DND-41 (cell line): ENCODE measurements at regions not wholly inside any gene's neighbourhood (a gene's known extent, or its start where the extent isn't known, plus 50 kb on each side); places are given as distances from the start of the nearest gene placed in this dataset.

ENCODE experiments used
- ATAC-seq: fragments of 200-7000 bp; cut with Tn5 transposase; 3 replicates; pipeline ENCODE4 v1.9.1; 2021; ENCODE audit warnings: low read depth; ENCODE audit not compliant: insufficient read depth
- DNase-seq: peaks from one replicate; pipeline ENCODE4 v3.0.0-alpha.2; 2020
- H2AFZ ChIP-seq: 2 replicates; pipeline ENCODE4 v1.6.0; 2012; ENCODE audit warnings: low read depth, low read length
- H3K27ac ChIP-seq: 2 replicates; pipeline ENCODE4 v1.5.1; 2012; ENCODE audit warnings: low read length, inconsistent platforms
- H3K27me3 ChIP-seq: fragments of 200-600 bp; sonication (generic); 2 replicates; pipeline ENCODE4 v1.6.0; 2012; ENCODE audit warnings: low read length, mild to moderate bottlenecking, inconsistent platforms; ENCODE audit not compliant: insufficient read depth, poor library complexity
- H3K36me3 ChIP-seq: 2 replicates; pipeline ENCODE4 v1.5.1; 2012; ENCODE audit warnings: low read length, inconsistent platforms; ENCODE audit not compliant: insufficient read depth
- H3K4me1 ChIP-seq: 2 replicates; pipeline ENCODE4 v1.5.1; 2012; ENCODE audit warnings: mild to moderate bottlenecking, low read length; ENCODE audit not compliant: insufficient read depth
- H3K4me2 ChIP-seq: 2 replicates; pipeline ENCODE4 v1.6.0; 2012; ENCODE audit warnings: mild to moderate bottlenecking, moderate library complexity, low read length, inconsistent platforms; ENCODE audit not compliant: insufficient read depth
- H3K4me3 ChIP-seq, 2 experiments: fragments of 200-600 bp in 1 of 2; shearing (Covaris generic) in 1 of 2; 2 replicates each; pipeline ENCODE4 v1.5.1; 2012 to 2016; ENCODE audit warnings: inconsistent platforms in 2 of 2, low read length in 2 of 2, mild to moderate bottlenecking in 2 of 2, low read depth in 1 of 2, moderate library complexity in 1 of 2
- H3K79me2 ChIP-seq: 2 replicates; pipeline ENCODE4 v1.6.0; 2012; ENCODE audit warnings: low read length, inconsistent platforms; ENCODE audit not compliant: insufficient read depth
- H3K9ac ChIP-seq: 2 replicates; pipeline ENCODE4 v1.6.0; 2012; ENCODE audit warnings: low read depth, mild to moderate bottlenecking, inconsistent platforms, low read length, moderate library complexity
- H3K9me3 ChIP-seq: 2 replicates; pipeline ENCODE4 v1.5.1; 2012; ENCODE audit warnings: low read length, moderate library complexity, mild to moderate bottlenecking, inconsistent platforms; ENCODE audit not compliant: insufficient read depth, severe bottlenecking
- H4K20me1 ChIP-seq: 2 replicates; pipeline ENCODE4 v1.6.0; 2012; ENCODE audit warnings: low read length; ENCODE audit not compliant: insufficient read depth
- CTCF ChIP-seq: IDR thresholded peaks from 2 replicates; pipeline ENCODE4 v1.5.1; 2012; ENCODE audit warnings: borderline replicate concordance, low read length, moderate library complexity, mild to moderate bottlenecking; ENCODE audit not compliant: poor library complexity, severe bottlenecking; ENCODE audit errors: extremely low read depth
- EZH2 ChIP-seq: IDR thresholded peaks from 3 replicates; pipeline ENCODE4 v1.6.1; 2012; ENCODE audit warnings: borderline replicate concordance, low read depth, mild to moderate bottlenecking, moderate library complexity, low read length, inconsistent platforms; ENCODE audit not compliant: severe bottlenecking

- Histone ChIP-seq H3K9ac (no peak overlapping the region), H3K4me1 (no peaks in the 10 kb centered on the region), H3K36me3 (no peaks in the 10 kb centered on the region), H3K27me3 (no peaks in the 10 kb centered on the region), H2AFZ (0 out of 2 replicates have a peak overlapping the region, but pooled peaks have one; percentile 15), H3K27ac (no peak overlapping the region), H3K4me3 (no peak overlapping the region), H3K4me2 (no peak overlapping the region), H3K9me3 (no peaks in the 10 kb centered on the region), H4K20me1 (no peaks in the 10 kb centered on the region), H3K79me2 (no peaks in the 10 kb centered on the region)
- ATAC-seq (no peak), DNase-seq (no peak)
- no peak for TF ChIP-seq EZH2
- no peak for TF ChIP-seq CTCF
Observed at GRCh38 chr1:182185136-182185535, 123.6 kb upstream of the ZNF648 start.

- Histone ChIP-seq H3K27ac (no peak overlapping the region), H3K4me3 (no peak overlapping the region), H2AFZ (no peak overlapping the region), H3K4me2 (no peak overlapping the region), H4K20me1 (no peaks in the 10 kb centered on the region), H3K9ac (no peak overlapping the region), H3K79me2 (no peaks in the 10 kb centered on the region), H3K36me3 (no peaks in the 10 kb centered on the region), H3K4me1 (no peaks in the 10 kb centered on the region), H3K9me3 (no peaks in the 10 kb centered on the region), H3K27me3 (no peaks in the 10 kb centered on the region)
- DNase-seq (no peak), ATAC-seq (no peak)
- TF ChIP-seq CTCF (no peak), EZH2 (no peak)
Observed at GRCh38 chr1:182183606-182184005, 122.1 kb upstream of the ZNF648 start.

DNA sequence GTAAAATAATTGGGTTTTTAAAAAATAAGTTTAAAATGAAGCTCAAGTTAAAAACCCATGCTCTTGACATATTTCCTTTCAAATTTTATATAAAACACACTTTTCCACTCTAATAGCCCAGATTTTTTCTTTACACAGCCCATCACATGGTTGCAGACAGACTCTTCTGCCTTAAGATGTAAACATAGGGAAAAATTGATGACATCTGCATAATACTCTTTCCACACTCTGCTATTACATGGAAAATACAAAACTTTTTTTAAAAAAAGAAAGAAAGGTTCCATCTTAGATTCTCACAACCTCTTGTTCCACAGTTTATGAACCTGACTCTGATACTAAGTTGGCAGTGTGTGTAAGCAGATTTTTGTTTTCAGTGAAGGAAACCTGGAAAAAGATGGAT, 120.8 kb upstream of the ZNF648 start:
- Histone ChIP-seq H3K27me3 (no peaks in the 10 kb centered on the region), H3K9me3 (no peaks in the 10 kb centered on the region), H3K4me3 (no peak overlapping the region), H4K20me1 (no peaks in the 10 kb centered on the region), H3K4me2 (no peak overlapping the region), H3K4me1 (no peaks in the 10 kb centered on the region), H2AFZ (no peak overlapping the region), H3K36me3 (no peaks in the 10 kb centered on the region), H3K9ac (no peak overlapping the region), H3K79me2 (no peaks in the 10 kb centered on the region), H3K27ac (no peak overlapping the region)
- ATAC-seq (no peak), DNase-seq (no peak)
- no peak for TF ChIP-seq EZH2
- TF ChIP-seq CTCF: no peak

DNA sequence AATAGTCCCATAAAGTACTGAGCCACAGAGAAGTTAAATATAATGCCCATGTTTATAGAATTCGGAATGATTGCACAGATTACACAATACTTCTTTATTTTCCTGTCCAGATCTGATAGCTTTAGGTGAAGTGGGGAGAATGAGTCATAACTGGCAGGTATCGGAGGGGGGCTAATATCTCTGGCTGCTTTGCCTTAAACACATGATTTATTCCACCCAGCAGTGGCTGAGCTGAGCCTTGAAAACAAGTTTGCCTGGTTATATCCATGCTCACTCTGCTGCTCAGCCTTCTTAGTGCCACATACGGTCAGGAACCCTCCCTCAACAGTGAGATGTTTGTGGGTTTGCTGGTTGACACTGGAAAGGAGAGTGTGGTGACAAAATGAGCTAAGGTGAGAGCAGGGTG, 119.7 kb upstream of the ZNF648 start:
- Histone ChIP-seq H3K9me3 (no peaks in the 10 kb centered on the region), H3K4me3 (no peak overlapping the region), H4K20me1 (no peaks in the 10 kb centered on the region), H3K79me2 (no peaks in the 10 kb centered on the region), H3K4me1 (no peaks in the 10 kb centered on the region), H3K4me2 (no peak overlapping the region), H3K27ac (no peak overlapping the region), H2AFZ (no peak overlapping the region), H3K36me3 (no peaks in the 10 kb centered on the region), H3K9ac (no peak overlapping the region), H3K27me3 (no peaks in the 10 kb centered on the region)
- no peak for DNase-seq
- peak; percentile 42; the same call in 2 of the 3 replicates for ATAC-seq
- no peak for TF ChIP-seq CTCF
- no peak for TF ChIP-seq EZH2
